Esophagus squamous epithelium (tissue), 5 donors: ENCODE measurements at regions not wholly inside any gene's neighbourhood (a gene's known extent, or its start where the extent isn't known, plus 50 kb on each side); places are given as distances from the start of the nearest gene placed in this dataset.

Source experiments
- DNase-seq: peaks from one replicate; lab custom pipeline; 2025; lab: John Stamatoyannopoulos, UW
- H3K27ac ChIP-seq, 4 donors: fragments of 200-600 bp; sonication (generic); one replicate each; pipeline ENCODE4 v1.5.1; 2016 to 2019; ENCODE audit warnings: mild to moderate bottlenecking in 1 of 4
- H3K27me3 ChIP-seq, 4 donors: fragments of 200-600 bp; sonication (generic); 1 replicate in 3 of 4; 2 replicates in 1 of 4; pipeline versions ENCODE4 v1.5.1 to v1.6.0; 2017 to 2021; ENCODE audit warnings: antibody characterized with exemption in 1 of 4
- H3K36me3 ChIP-seq, 3 donors: fragments of 200-600 bp; sonication (generic); one replicate each; pipeline ENCODE4 v1.5.1; 2016 to 2019
- H3K4me1 ChIP-seq, 3 donors: fragments of 200-600 bp; sonication (generic); one replicate each; pipeline ENCODE4 v1.5.1; 2017 to 2019
- H3K4me3 ChIP-seq, 4 donors: fragments of 200-600 bp; sonication (generic); 1 replicate in 3 of 4; 2 replicates in 1 of 4; pipeline ENCODE4 v1.5.1; 2016 to 2019; ENCODE audit warnings: mild to moderate bottlenecking in 2 of 4, moderate library complexity in 1 of 4
- H3K9me3 ChIP-seq, 3 donors: fragments of 200-600 bp; sonication (generic); one replicate each; pipeline ENCODE4 v1.5.1; 2016 to 2019
- CTCF ChIP-seq, 6 experiments: fragments of 450-650 bp in 4 of 6; fragments of 200-600 bp in 2 of 6; sonication (generic) in 2 of 6; IDR thresholded peaks; one replicate each; pipeline ENCODE4 v1.5.1; 2016 to 2019; ENCODE audit warnings: antibody characterized with exemption in 6 of 6, mild to moderate bottlenecking in 4 of 6, moderate library complexity in 4 of 6
- POLR2A ChIP-seq, 4 donors: fragments of 450-650 bp; IDR thresholded peaks; one replicate each; pipeline ENCODE4 v1.6.1; 2017; ENCODE audit warnings: antibody characterized with exemption in 4 of 4, mild to moderate bottlenecking in 4 of 4, moderate library complexity in 3 of 4
- WGBS, 2 donors: methylation state at CpG; one replicate each; pipeline ENCODE4 v1.1.5; 2018; 5-methylcytosine and 5-hydroxymethylcytosine counted together
- intact Hi-C: fragments of 100-400 bp; cut with DNase I; formaldehyde crosslinking; loops from one replicate; pipeline ENCODE4 v1.15.0; 2022
- donor health status: DM: yes; HTN: yes; CAD: no.

- TF ChIP-seq CTCF (IDR thresholded peaks at IDR 0.05) (no peak), POLR2A (IDR thresholded peaks at IDR 0.05) (no peak)
- 57 to 68% methylated on average over 2 of the region's 2 CpGs for WGBS, 2 donors
- no peak for DNase-seq
- Histone ChIP-seq H3K4me1 (no peaks in the 10 kb centered on the region), H3K4me3 (no peak overlapping the region), H3K27ac (no peak overlapping the region), H3K27me3 (no peaks in the 10 kb centered on the region), H3K36me3 (no peaks in the 10 kb centered on the region), H3K9me3 (no peaks in the 10 kb centered on the region)
- intact Hi-C loops: no loop called here
Measured at GRCh38 chr1:214958486-214958885, 124.1 kb upstream of the KCNK2 start.

GRCh38 chr1:214966346-214966745 is 116.2 kb upstream of the KCNK2 start:
- no peak for TF ChIP-seq POLR2A (IDR thresholded peaks at IDR 0.05)
- TF ChIP-seq CTCF (IDR thresholded peaks at IDR 0.05): no peak
- 73 to 80% methylated on average over 3 of the region's 3 CpGs for WGBS, 2 donors
- H3K27ac ChIP-seq: no peak overlapping the region
- no peak for DNase-seq
- intact Hi-C loops: no loop called here
- H3K4me3 ChIP-seq: no peak overlapping the region
- no peaks in the 10 kb centered on the region for H3K4me1 ChIP-seq
- H3K9me3 ChIP-seq: no peaks in the 10 kb centered on the region
- no peaks in the 10 kb centered on the region for H3K36me3 ChIP-seq
- H3K27me3 ChIP-seq: no peaks in the 10 kb centered on the region

- TF ChIP-seq CTCF (IDR thresholded peaks at IDR 0.05) (no peak), POLR2A (IDR thresholded peaks at IDR 0.05) (no peak)
- H3K27me3 ChIP-seq: no peaks in the 10 kb centered on the region
- intact Hi-C loops: no loop called here
- no peak overlapping the region for H3K27ac ChIP-seq
- WGBS, 2 donors: 70 to 81% methylated on average over 5 of the region's 5 CpGs
- H3K9me3 ChIP-seq: no peaks in the 10 kb centered on the region
- no peaks in the 10 kb centered on the region for H3K4me1 ChIP-seq
- no peak for DNase-seq
- H3K4me3 ChIP-seq: no peak overlapping the region
- no peaks in the 10 kb centered on the region for H3K36me3 ChIP-seq
Measured at GRCh38 chr1:214967865-214968575, 114.5 kb upstream of the KCNK2 start.

GRCh38 chr1:214970016-214970415 is 112.5 kb upstream of the KCNK2 start:
- no peaks in the 10 kb centered on the region for H3K27me3 ChIP-seq
- 75 to 88% methylated on average over 1 of the region's 1 CpG for WGBS, 2 donors
- H3K4me3 ChIP-seq: no peak overlapping the region
- intact Hi-C loops: no loop called here
- H3K36me3 ChIP-seq: no peaks in the 10 kb centered on the region
- no peaks in the 10 kb centered on the region for H3K9me3 ChIP-seq
- DNase-seq: no peak
- H3K4me1 ChIP-seq: no peaks in the 10 kb centered on the region
- TF ChIP-seq POLR2A (IDR thresholded peaks at IDR 0.05) (no peak), CTCF (IDR thresholded peaks at IDR 0.05) (no peak)
- no peak overlapping the region for H3K27ac ChIP-seq

GRCh38 chr1:214971071-214971470 is 111.5 kb upstream of the KCNK2 start:
- H3K9me3 ChIP-seq: no peaks in the 10 kb centered on the region
- no peak overlapping the region for H3K27ac ChIP-seq
- no peaks in the 10 kb centered on the region for H3K27me3 ChIP-seq
- no peaks in the 10 kb centered on the region for H3K36me3 ChIP-seq
- no peaks in the 10 kb centered on the region for H3K4me1 ChIP-seq
- WGBS, 2 donors: 27 to 38% methylated on average over 2 of the region's 2 CpGs
- no peak overlapping the region for H3K4me3 ChIP-seq
- intact Hi-C loops: no loop called here
- TF ChIP-seq POLR2A (IDR thresholded peaks at IDR 0.05) (no peak), CTCF (IDR thresholded peaks at IDR 0.05) (no peak)
- DNase-seq: no peak
